GM19467 (cell line): ENCODE measurements at regions not wholly inside any gene's neighbourhood (a gene's known extent, or its start where the extent isn't known, plus 50 kb on each side); places are given as distances from the start of the nearest gene placed in this dataset.
"Not testable (repeated sequence)": the region's sequence is repeated elsewhere in the genome, so short reads cannot be mapped to it uniquely, and the experiment has no call there.

ENCODE experiments used
- ATAC-seq: cut with Tn5 transposase; IDR thresholded peaks from one replicate; pipeline ENCODE4 v1.9.1; 2021; ENCODE audit warnings: mild to moderate bottlenecking, moderate library complexity; ENCODE audit not compliant: unreplicated experiment

GRCh38 chr15:85196697-85197096 is 183.7 kb upstream of the AKAP13 start:
- ATAC-seq: not testable (repeated sequence)

GRCh38 chr15:85197582-85197981 is 182.8 kb upstream of the AKAP13 start:
- ATAC-seq: not testable (repeated sequence)

GRCh38 chr15:85198432-85198831 is 182.0 kb upstream of the AKAP13 start:
- not testable (repeated sequence) for ATAC-seq

- ATAC-seq: peak; percentile 66
Measured at GRCh38 chr15:85200215-85200614, 180.2 kb upstream of the AKAP13 start.

- ATAC-seq: not testable (repeated sequence)
Measured at GRCh38 chr15:85201118-85201793, 179.1 kb upstream of the AKAP13 start.

GRCh38 chr15:85204481-85204880 is 175.9 kb upstream of the AKAP13 start:
- not testable (repeated sequence) for ATAC-seq

- ATAC-seq: not testable (repeated sequence)
Measured at GRCh38 chr15:85233791-85234325, 146.5 kb upstream of the AKAP13 start.

GRCh38 chr15:85234450-85235196 is 145.8 kb upstream of the AKAP13 start:
- not testable (repeated sequence) for ATAC-seq

GRCh38 chr15:85244056-85244455 is 136.3 kb upstream of the AKAP13 start:
- not testable (repeated sequence) for ATAC-seq

GRCh38 chr15:85250938-85251542 is 129.4 kb upstream of the AKAP13 start:
- ATAC-seq: not testable (repeated sequence)

- peak; percentile 71 for ATAC-seq
Measured at GRCh38 chr15:85253196-85253915, 127.0 kb upstream of the AKAP13 start.

GRCh38 chr15:85254961-85255360 is 125.4 kb upstream of the AKAP13 start:
- not testable (repeated sequence) for ATAC-seq

- ATAC-seq: not testable (repeated sequence)
Measured at GRCh38 chr15:85255502-85255901, 124.9 kb upstream of the AKAP13 start.

- ATAC-seq: not testable (repeated sequence)
Measured at GRCh38 chr15:85256009-85256997, 124.1 kb upstream of the AKAP13 start.

GRCh38 chr15:85258062-85258445 is 122.3 kb upstream of the AKAP13 start:
- ATAC-seq: not testable (repeated sequence)

GRCh38 chr15:85258559-85259209 is 121.7 kb upstream of the AKAP13 start:
- not testable (repeated sequence) for ATAC-seq

GRCh38 chr15:85260526-85260925 is 119.9 kb upstream of the AKAP13 start:
- ATAC-seq: not testable (repeated sequence)

GRCh38 chr15:85262461-85263055 is 117.8 kb upstream of the AKAP13 start:
- not testable (repeated sequence) for ATAC-seq
